HepG2 (cell line): ENCODE measurements at regions not wholly inside any gene's neighbourhood (a gene's known extent, or its start where the extent isn't known, plus 50 kb on each side); places are given as distances from the start of the nearest gene placed in this dataset.

ENCODE experiments used
- ATAC-seq: fragments of 200-7000 bp; cut with Tn5 transposase; 3 replicates; pipeline ENCODE4 v1.9.1; 2020; ENCODE audit warnings: mild to moderate bottlenecking, moderate library complexity
- BruUV-seq: library from RNA; stranded (reverse); fragments of 400-500 nt; replicated peaks from 2 replicates; lab custom pipeline; 2021; lab: Mats Ljungman, UMichigan
- CTCF ChIA-PET: fragments of 300-600 bp; formaldehyde crosslinking; extraction: SDS; loops from one replicate; lab custom pipeline; 2021; ENCODE audit warnings: low total read pairs, inconsistent platforms, low intra/inter-chr PET ratio; lab: Yijun Ruan, JAX
- POLR2A ChIA-PET: fragments of 350-600 bp; sonication (Branson Sonifier 250); formaldehyde crosslinking; loops from one replicate; lab custom pipeline; 2020; ENCODE audit warnings: antibody characterized with exemption, inconsistent platforms; lab: Yijun Ruan, JAX
- DNase-seq: peaks from one replicate; pipeline ENCODE4 v3.0.0-alpha.2; 2015; ENCODE audit warnings: low spot score
- FAIRE-seq: peaks from 3 replicates; lab custom pipeline; 2011; peaks lifted over from hg19 to GRCh38; lab: Jason Lieb, UNC
- H2AFZ ChIP-seq: one replicate; pipeline ENCODE4 v1.6.1; 2011; ENCODE audit warnings: low read length, inconsistent platforms
- H3K27ac ChIP-seq: fragments of 300-600 bp; 3 replicates; pipeline ENCODE4 v1.8.0; 2011; ENCODE audit warnings: mixed run types, mild to moderate bottlenecking, mixed read lengths, low read length, inconsistent platforms; ENCODE audit not compliant: insufficient read depth; ENCODE audit errors: extremely low read length
- H3K27me3 ChIP-seq, 2 experiments: fragments of 200-600 bp in 1 of 2; 2 replicates in 1 of 2; 3 replicates in 1 of 2; pipeline versions ENCODE4 v1.6.0 to v1.8.0; 2011; ENCODE audit warnings: low read length in 2 of 2, mild to moderate bottlenecking in 2 of 2, moderate library complexity in 2 of 2, inconsistent platforms in 1 of 2; ENCODE audit not compliant: insufficient read depth in 2 of 2, control insufficient read depth in 1 of 2
- H3K36me3 ChIP-seq, 2 experiments: fragments of 200-600 bp in 1 of 2; replicated peaks in 1 of 2; 2 replicates in 1 of 2; 3 replicates in 1 of 2; pipeline versions ENCODE4 v1.5.1 to v1.8.0; 2011; ENCODE audit warnings: low read length in 2 of 2, inconsistent platforms in 1 of 2; ENCODE audit not compliant: insufficient read depth in 2 of 2, control insufficient read depth in 1 of 2
- H3K4me1 ChIP-seq: 2 replicates; pipeline ENCODE4 v1.5.1; 2012; ENCODE audit warnings: low read length, inconsistent platforms; ENCODE audit not compliant: insufficient read depth
- H3K4me2 ChIP-seq: 2 replicates; pipeline ENCODE4 v1.6.0; 2011; ENCODE audit warnings: low read depth, low read length, inconsistent platforms
- H3K4me3 ChIP-seq, 3 experiments: fragments of 200-600 bp in 1 of 3; sonication (generic), shearing (Covaris generic) in 1 of 3; replicated peaks in 1 of 3; 2 replicates each; pipeline ENCODE4 v1.5.1; 2011 to 2016; ENCODE audit warnings: low read length in 3 of 3, inconsistent platforms in 2 of 3, low read depth in 2 of 3, mild to moderate bottlenecking in 2 of 3, control low read depth in 1 of 3, mixed read lengths in 1 of 3; ENCODE audit not compliant: insufficient read depth in 1 of 3
- H3K79me2 ChIP-seq: one replicate; pipeline ENCODE4 v1.6.1; 2011; ENCODE audit warnings: low read length, inconsistent platforms; ENCODE audit not compliant: insufficient read depth
- H3K9ac ChIP-seq: 2 replicates; pipeline ENCODE4 v1.6.0; 2011; ENCODE audit warnings: mild to moderate bottlenecking, low read depth, low read length, inconsistent platforms; ENCODE audit not compliant: insufficient read depth
- H3K9me3 ChIP-seq: 2 replicates; pipeline ENCODE4 v1.5.1; 2012; ENCODE audit warnings: mild to moderate bottlenecking, low read length
- H4K20me1 ChIP-seq: 2 replicates; pipeline ENCODE4 v1.6.0; 2011; ENCODE audit warnings: inconsistent platforms, mild to moderate bottlenecking, low read length, moderate library complexity; ENCODE audit not compliant: insufficient read depth
- AKAP8 ChIP-seq: sonication (generic); formaldehyde crosslinking; IDR thresholded peaks from 2 replicates; pipeline ENCODE4 v1.5.1; 2020; ENCODE audit warnings: mild to moderate bottlenecking, missing genetic modification reagents
- CEBPB ChIP-seq: IDR thresholded peaks from 2 replicates; pipeline ENCODE4 v1.6.1; 2011; ENCODE audit warnings: low read depth, low read length, improper control_type of control experiment, borderline replicate concordance
- DPF2 ChIP-seq: sonication (generic); formaldehyde crosslinking; IDR thresholded peaks from 2 replicates; pipeline ENCODE4 v1.4.0; 2020; ENCODE audit warnings: mild to moderate bottlenecking, low read depth, missing genetic modification reagents, borderline replicate concordance
- FOXA3 ChIP-seq: IDR thresholded peaks from 2 replicates; pipeline ENCODE4 v1.6.1; 2016; ENCODE audit warnings: missing genetic modification reagents, missing compliant biosample characterization
- FOXO1 ChIP-seq: sonication (generic); formaldehyde crosslinking; IDR thresholded peaks from 2 replicates; pipeline ENCODE4 v1.4.0; 2020; ENCODE audit warnings: missing genetic modification reagents
- HNF4A ChIP-seq: sonication (generic); formaldehyde crosslinking; IDR thresholded peaks from 2 replicates; pipeline ENCODE4 v1.4.0; 2020; ENCODE audit warnings: missing genetic modification reagents
- MXD3 ChIP-seq: IDR thresholded peaks from 2 replicates; pipeline ENCODE4 v1.6.1; 2016; ENCODE audit warnings: mild to moderate bottlenecking, missing biosample characterization, missing genetic modification reagents
- NCOA2 ChIP-seq: sonication (generic); formaldehyde crosslinking; IDR thresholded peaks from 2 replicates; pipeline ENCODE4 v1.8.0; 2022; ENCODE audit warnings: inconsistent platforms
- NFE2L2 ChIP-seq: fragments of 150-350 bp; IDR thresholded peaks from 2 replicates; pipeline ENCODE4 v1.6.1; 2014; ENCODE audit warnings: low read length
- SAFB2 ChIP-seq: sonication (generic); formaldehyde crosslinking; IDR thresholded peaks from 2 replicates; pipeline ENCODE4 v1.5.1; 2020; ENCODE audit warnings: missing genetic modification reagents, low read depth, mild to moderate bottlenecking, borderline replicate concordance
- TCF7L2 ChIP-seq: IDR thresholded peaks from 2 replicates; pipeline ENCODE4 v1.6.1; 2011; ENCODE audit warnings: mild to moderate bottlenecking, low read depth, low read length, moderate library complexity
- YY1 ChIP-seq: IDR thresholded peaks from 2 replicates; pipeline ENCODE4 v1.6.1; 2011; ENCODE audit warnings: low read length, low read depth, moderate library complexity, mild to moderate bottlenecking; ENCODE audit not compliant: insufficient read depth, insufficient replicate concordance
- ZFP82 ChIP-seq: sonication (generic); formaldehyde crosslinking; IDR thresholded peaks from 2 replicates; pipeline ENCODE4 v1.5.1; 2020; ENCODE audit warnings: mild to moderate bottlenecking, missing genetic modification reagents, borderline replicate concordance
- ZNF235 ChIP-seq: sonication (generic); formaldehyde crosslinking; IDR thresholded peaks from 2 replicates; pipeline ENCODE4 v1.8.1; 2023; ENCODE audit warnings: mild to moderate bottlenecking, missing genetic modification reagents, borderline replicate concordance
- ZNF44 ChIP-seq: sonication (generic); formaldehyde crosslinking; IDR thresholded peaks from 2 replicates; pipeline ENCODE4 v1.5.1; 2020; ENCODE audit warnings: mild to moderate bottlenecking, missing genetic modification reagents
- ZNF503 ChIP-seq: sonication (generic); formaldehyde crosslinking; IDR thresholded peaks from 2 replicates; pipeline ENCODE4 v1.4.0; 2020; ENCODE audit warnings: missing genetic modification reagents
- ZNF75D ChIP-seq: sonication (generic); formaldehyde crosslinking; IDR thresholded peaks from 2 replicates; pipeline ENCODE4 v1.8.1; 2023; ENCODE audit warnings: missing genetic modification reagents, mild to moderate bottlenecking, borderline replicate concordance
- ZNF780A ChIP-seq: sonication (generic); formaldehyde crosslinking; IDR thresholded peaks from 2 replicates; pipeline ENCODE4 v1.8.0; 2022; ENCODE audit warnings: mild to moderate bottlenecking, missing genetic modification reagents, moderate library complexity
- ZNF782 ChIP-seq: sonication (generic); formaldehyde crosslinking; IDR thresholded peaks from 2 replicates; pipeline ENCODE4 v1.4.0; 2020; ENCODE audit warnings: missing genetic modification reagents, mild to moderate bottlenecking, borderline replicate concordance
- WGBS: methylation state at CpG from one replicate; pipeline ENCODE4 v1.1.6; 2017; ENCODE audit warnings: low lambda C conversion rate; 5-methylcytosine and 5-hydroxymethylcytosine counted together
- in situ Hi-C: cut with HindIII; loops from 2 replicates; pipeline ENCODE4 v1.10.0; 2017; ENCODE audit warnings: low pct_unique_long_range_greater_than_20kb; ENCODE audit not compliant: extremely low pct_ligation_motif_present
- intact Hi-C: fragments of 100-400 bp; cut with micrococcal nuclease; formaldehyde crosslinking; loops from one replicate; pipeline ENCODE4 v1.10.0; 2022; ENCODE audit not compliant: unreplicated experiment

GRCh38 chr16:79926451-79927205 is 326.1 kb upstream of the MAF start:
- no peak for DNase-seq
- POLR2A ChIA-PET = no interaction called here
- TF ChIP-seq TCF7L2 (0 out of 2 replicates have a peak, but pooled peaks have one; percentile 39), DPF2 (CRISPR knock-in tag) (no peak), ZNF780A (no peak), ZNF44 (no peak)
- TF ChIP-seq, all 625 proteins: peak for 1
- intact Hi-C loops (no loop called here), in situ Hi-C loops (no loop called here)
- Histone ChIP-seq H3K27ac (no peak overlapping the region), H3K36me3 (no peaks in the 10 kb centered on the region), H3K9me3 (no peaks in the 10 kb centered on the region), H3K27me3 (no peaks in the 10 kb centered on the region), H3K9ac (no peak overlapping the region), H3K4me3 (no peak overlapping the region), H2AFZ (no peak overlapping the region), H3K79me2 (no peaks in the 10 kb centered on the region), H4K20me1 (no peaks in the 10 kb centered on the region), H3K4me1 (no peaks in the 10 kb centered on the region), H3K4me2 (no peak overlapping the region)
- FAIRE-seq (no peak), ATAC-seq (no peak)
- CTCF ChIA-PET = no interaction called here
- BruUV-seq = no TSS peak
- 48% methylated on average over 11 of the region's 11 CpGs for WGBS

- ATAC-seq (no peak), DNase-seq (no peak), FAIRE-seq (no peak)
- no peak overlapping the region for H3K4me2 ChIP-seq
- no peak overlapping the region for H2AFZ ChIP-seq
- no peaks in the 10 kb centered on the region for H3K4me1 ChIP-seq
- in situ Hi-C loops (no loop called here), intact Hi-C loops (no loop called here)
- H3K9me3 ChIP-seq = no peaks in the 10 kb centered on the region
- no peak overlapping the region for H3K27ac ChIP-seq
- H3K9ac ChIP-seq = no peak overlapping the region
- CTCF ChIA-PET = no interaction called here
- no peaks in the 10 kb centered on the region for H3K27me3 ChIP-seq
- H3K4me3 ChIP-seq = no peak overlapping the region
- WGBS = 32% methylated on average over 3 of the region's 3 CpGs
- no peaks in the 10 kb centered on the region for H3K79me2 ChIP-seq
- TF ChIP-seq ZNF503 (CRISPR knock-in tag) (no peak), ZNF235 (no peak), NFE2L2 (no peak), FOXA3 (CRISPR knock-in tag) (no peak), ZNF782 (CRISPR knock-in tag) (no peak), SAFB2 (CRISPR knock-in tag) (no peak), AKAP8 (CRISPR knock-in tag) (no peak), FOXO1 (no peak), NCOA2 (no peak), CEBPB (no peak), HNF4A (CRISPR knock-in tag) (no peak), ZNF75D (CRISPR knock-in tag) (no peak), ZFP82 (CRISPR knock-in tag) (no peak), YY1 (no peak), MXD3 (no peak)
- H4K20me1 ChIP-seq = no peaks in the 10 kb centered on the region
- POLR2A ChIA-PET = no interaction called here
- no peaks in the 10 kb centered on the region for H3K36me3 ChIP-seq
- BruUV-seq = no TSS peak
Measured at GRCh38 chr16:79923431-79923830, 322.9 kb upstream of the MAF start.
